OCI-LY1 (cell line): ENCODE measurements at regions not wholly inside any gene's neighbourhood (a gene's known extent, or its start where the extent isn't known, plus 50 kb on each side); places are given as distances from the start of the nearest gene placed in this dataset.

Experiments
- H2AFZ ChIP-seq: fragments of 200-600 bp; sonication (generic), shearing (Covaris generic); 2 replicates; pipeline ENCODE4 v1.6.0; 2014; ENCODE audit warnings: antibody characterized with exemption, mild to moderate bottlenecking, low read length
- H3F3A ChIP-seq: fragments of 200-600 bp; sonication (generic), shearing (Covaris generic); 2 replicates; pipeline ENCODE4 v1.6.0; 2014; ENCODE audit warnings: mild to moderate bottlenecking, antibody characterized with exemption, low read length, moderate library complexity; ENCODE audit not compliant: insufficient read depth
- H3K27ac ChIP-seq: fragments of 200-600 bp; sonication (generic); 2 replicates; pipeline ENCODE4 v1.5.1; 2014; ENCODE audit warnings: low read length, mixed run types, mild to moderate bottlenecking, low read depth; ENCODE audit not compliant: poor library complexity, severe bottlenecking
- H3K27me3 ChIP-seq: fragments of 200-600 bp; sonication (generic); 2 replicates; pipeline ENCODE4 v1.6.0; 2014; ENCODE audit warnings: antibody characterized with exemption, mild to moderate bottlenecking, low read length, moderate library complexity; ENCODE audit not compliant: insufficient read depth
- H3K36me3 ChIP-seq: fragments of 200-600 bp; sonication (generic); 2 replicates; pipeline ENCODE4 v1.6.1; 2014; ENCODE audit warnings: mild to moderate bottlenecking, antibody characterized with exemption, low read length, moderate library complexity, mixed read lengths; ENCODE audit not compliant: insufficient read depth
- H3K4me1 ChIP-seq: fragments of 200-600 bp; sonication (generic); 2 replicates; pipeline ENCODE4 v1.5.1; 2014; ENCODE audit warnings: mild to moderate bottlenecking, low read length, moderate library complexity; ENCODE audit not compliant: insufficient read depth, severe bottlenecking
- H3K4me2 ChIP-seq: fragments of 200-600 bp; sonication (generic), shearing (Covaris generic); 2 replicates; pipeline ENCODE4 v1.6.1; 2014; ENCODE audit warnings: low read length
- H3K4me3 ChIP-seq: fragments of 200-600 bp; sonication (generic); 2 replicates; pipeline ENCODE4 v1.5.1; 2014; ENCODE audit warnings: low read length, low read depth, mild to moderate bottlenecking, mixed read lengths; ENCODE audit not compliant: poor library complexity, severe bottlenecking
- H3K79me2 ChIP-seq: fragments of 200-600 bp; shearing (Covaris generic); 2 replicates; pipeline ENCODE4 v1.6.1; 2016; ENCODE audit warnings: mixed run types, low read length, mixed read lengths; ENCODE audit not compliant: insufficient read depth
- H3K9ac ChIP-seq: fragments of 200-600 bp; sonication (generic), shearing (Covaris generic); 2 replicates; pipeline ENCODE4 v1.6.1; 2014; ENCODE audit warnings: mild to moderate bottlenecking, low read length, mixed read lengths
- H3K9me2 ChIP-seq: fragments of 200-600 bp; sonication (generic), shearing (Covaris generic); 2 replicates; pipeline ENCODE4 v1.6.1; 2014; ENCODE audit warnings: low read depth, mild to moderate bottlenecking, low read length, mixed read lengths
- H3K9me3 ChIP-seq: fragments of 200-600 bp; shearing (Covaris generic); 2 replicates; pipeline ENCODE4 v1.6.1; 2014; ENCODE audit warnings: low read length, mixed read lengths
- H4K20me1 ChIP-seq: fragments of 200-600 bp; sonication (generic), shearing (Covaris generic); 2 replicates; pipeline ENCODE4 v1.6.0; 2016; ENCODE audit warnings: mild to moderate bottlenecking, low read length; ENCODE audit not compliant: insufficient read depth
- CTCF ChIP-seq: fragments of 200-600 bp; sonication (generic), shearing (Covaris generic); IDR thresholded peaks from 2 replicates; pipeline ENCODE4 v1.5.1; 2017; ENCODE audit warnings: mild to moderate bottlenecking, antibody characterized with exemption, low read length, moderate library complexity, mixed read lengths
- EZH2 ChIP-seq: fragments of 200-600 bp; sonication (generic), shearing (Covaris generic); IDR thresholded peaks from 2 replicates; pipeline ENCODE4 v1.8.0; 2017; ENCODE audit warnings: borderline replicate concordance, mixed run types, mild to moderate bottlenecking, antibody characterized with exemption, low read length, moderate library complexity, mixed read lengths

- Histone ChIP-seq H3K9ac (no peak overlapping the region), H3K9me3 (no peaks in the 10 kb centered on the region), H3K9me2 (no peaks in the 10 kb centered on the region), H3K4me1 (peaks cover 19% of the 10 kb centered on the region), H2AFZ (no peak overlapping the region), H3K4me2 (no peak overlapping the region), H3K36me3 (no peaks in the 10 kb centered on the region), H3K27ac (no peak overlapping the region), H3K27me3 (no peaks in the 10 kb centered on the region), H4K20me1 (no peaks in the 10 kb centered on the region), H3F3A (no peaks in the 10 kb centered on the region), H3K4me3 (no peak overlapping the region), H3K79me2 (no peaks in the 10 kb centered on the region)
- no peak for TF ChIP-seq EZH2
- TF ChIP-seq CTCF = no peak
These were observed 156.0 kb upstream of the PLEKHG7 start for GRCh38 chr12:92546635-92547348.

- peaks cover 19% of the 10 kb centered on the region for H3K4me1 ChIP-seq
- TF ChIP-seq CTCF (no peak), EZH2 (no peak)
These were observed 156.5 kb upstream of the PLEKHG7 start for GRCh38 chr12:92546259-92546634.

GRCh38 chr12:92544322-92544721 lies 158.5 kb upstream of the PLEKHG7 start:
- Histone ChIP-seq H2AFZ (peak overlapping the region; percentile 87), H3K36me3 (no peaks in the 10 kb centered on the region), H3K4me2 (peak overlapping the region; percentile 28; the same call in 1 of the 2 replicates)

More at GRCh38 chr12:92546259-92546634, 156.5 kb upstream of the PLEKHG7 start:
- no peaks in the 10 kb centered on the region for H3K9me2 ChIP-seq
- no peaks in the 10 kb centered on the region for H3F3A ChIP-seq
- H3K4me2 ChIP-seq = no peak overlapping the region
- no peak overlapping the region for H2AFZ ChIP-seq
- H3K9ac ChIP-seq = no peak overlapping the region
- H3K79me2 ChIP-seq = no peaks in the 10 kb centered on the region
- no peaks in the 10 kb centered on the region for H3K36me3 ChIP-seq
- H3K9me3 ChIP-seq = no peaks in the 10 kb centered on the region
- no peaks in the 10 kb centered on the region for H3K27me3 ChIP-seq
- no peaks in the 10 kb centered on the region for H4K20me1 ChIP-seq
- H3K27ac ChIP-seq = no peak overlapping the region
- H3K4me3 ChIP-seq = no peak overlapping the region

More at GRCh38 chr12:92544322-92544721, 158.5 kb upstream of the PLEKHG7 start:
- Histone ChIP-seq H3K9me2 (no peaks in the 10 kb centered on the region), H3K4me3 (no peak overlapping the region), H3K27ac (peak overlapping the region; percentile 66), H3F3A (no peaks in the 10 kb centered on the region), H3K4me1 (peaks cover 38% of the 10 kb centered on the region), H3K79me2 (no peaks in the 10 kb centered on the region), H3K9ac (no peak overlapping the region), H3K27me3 (no peaks in the 10 kb centered on the region), H3K9me3 (no peaks in the 10 kb centered on the region), H4K20me1 (no peaks in the 10 kb centered on the region)
- TF ChIP-seq CTCF = no peak
- no peak for TF ChIP-seq EZH2
